Endothelial cell (in vitro differentiated cells): ENCODE measurements at regions not wholly inside any gene's neighbourhood (a gene's known extent, or its start where the extent isn't known, plus 50 kb on each side); places are given as distances from the start of the nearest gene placed in this dataset.

Experiments used
- DNase-seq: peaks from one replicate; pipeline ENCODE4 v3.0.0; 2021; ENCODE audit warnings: low spot score
- H3K27ac Mint-ChIP-seq: one replicate; pipeline ENCODE4 v1.8.0; 2021; ENCODE audit warnings: mixed read lengths, inconsistent platforms; ENCODE audit not compliant: unreplicated experiment
- H3K27me3 Mint-ChIP-seq: one replicate; pipeline ENCODE4 v1.8.0; 2021; ENCODE audit warnings: mild to moderate bottlenecking, moderate library complexity, mixed read lengths, inconsistent platforms; ENCODE audit not compliant: unreplicated experiment
- H3K36me3 Mint-ChIP-seq: one replicate; pipeline ENCODE4 v1.8.0; 2021; ENCODE audit warnings: mild to moderate bottlenecking, low read depth, mixed read lengths, inconsistent platforms; ENCODE audit not compliant: unreplicated experiment
- H3K4me1 Mint-ChIP-seq: one replicate; pipeline ENCODE4 v1.8.0; 2021; ENCODE audit warnings: mild to moderate bottlenecking, mixed read lengths, inconsistent platforms; ENCODE audit not compliant: unreplicated experiment
- H3K4me3 Mint-ChIP-seq: one replicate; pipeline ENCODE4 v1.8.0; 2021; ENCODE audit warnings: mild to moderate bottlenecking, mixed read lengths, inconsistent platforms; ENCODE audit not compliant: unreplicated experiment
- H3K9me3 Mint-ChIP-seq: one replicate; pipeline ENCODE4 v1.8.0; 2021; ENCODE audit warnings: mixed read lengths, inconsistent platforms; ENCODE audit not compliant: unreplicated experiment
- TF ChIP-seq, protein P1 (sequence below): fragments of 200-600 bp; sonication (generic); IDR thresholded peaks from one replicate; pipeline ENCODE4 v1.5.0; 2021; ENCODE audit warnings: antibody characterized with exemption; ENCODE audit not compliant: unreplicated experiment

DNA sequence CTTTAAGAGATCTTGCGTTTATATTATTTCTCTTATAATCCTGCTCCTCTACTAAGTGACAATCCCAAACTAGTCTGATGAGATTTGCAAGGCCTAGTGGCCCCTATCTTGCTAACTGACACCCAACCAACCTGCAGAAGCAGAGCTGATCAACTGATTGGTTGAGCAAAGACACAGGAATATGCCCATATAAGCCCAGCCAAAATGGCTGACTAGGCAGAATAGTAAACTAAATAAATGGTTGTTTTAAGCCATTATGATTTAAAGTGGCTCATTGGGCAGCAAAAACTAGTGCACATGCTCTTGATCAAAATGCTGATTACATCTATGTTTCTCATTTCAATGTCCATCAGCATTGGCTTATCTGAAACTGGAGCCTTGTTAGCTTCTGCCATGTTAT is 238.0 kb upstream of the PDE4D start:
- Mint-ChIP-seq H3K9me3 (no peaks in the 10 kb centered on the region), H3K4me1 (peaks cover 9% of the 10 kb centered on the region), H3K27ac (no peak overlapping the region), H3K36me3 (no peaks in the 10 kb centered on the region), H3K27me3 (no peaks in the 10 kb centered on the region), H3K4me3 (no peak overlapping the region)
- TF ChIP-seq, protein P1, sequence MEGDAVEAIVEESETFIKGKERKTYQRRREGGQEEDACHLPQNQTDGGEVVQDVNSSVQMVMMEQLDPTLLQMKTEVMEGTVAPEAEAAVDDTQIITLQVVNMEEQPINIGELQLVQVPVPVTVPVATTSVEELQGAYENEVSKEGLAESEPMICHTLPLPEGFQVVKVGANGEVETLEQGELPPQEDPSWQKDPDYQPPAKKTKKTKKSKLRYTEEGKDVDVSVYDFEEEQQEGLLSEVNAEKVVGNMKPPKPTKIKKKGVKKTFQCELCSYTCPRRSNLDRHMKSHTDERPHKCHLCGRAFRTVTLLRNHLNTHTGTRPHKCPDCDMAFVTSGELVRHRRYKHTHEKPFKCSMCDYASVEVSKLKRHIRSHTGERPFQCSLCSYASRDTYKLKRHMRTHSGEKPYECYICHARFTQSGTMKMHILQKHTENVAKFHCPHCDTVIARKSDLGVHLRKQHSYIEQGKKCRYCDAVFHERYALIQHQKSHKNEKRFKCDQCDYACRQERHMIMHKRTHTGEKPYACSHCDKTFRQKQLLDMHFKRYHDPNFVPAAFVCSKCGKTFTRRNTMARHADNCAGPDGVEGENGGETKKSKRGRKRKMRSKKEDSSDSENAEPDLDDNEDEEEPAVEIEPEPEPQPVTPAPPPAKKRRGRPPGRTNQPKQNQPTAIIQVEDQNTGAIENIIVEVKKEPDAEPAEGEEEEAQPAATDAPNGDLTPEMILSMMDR, result no peak
- DNase-seq, result no peak

DNA sequence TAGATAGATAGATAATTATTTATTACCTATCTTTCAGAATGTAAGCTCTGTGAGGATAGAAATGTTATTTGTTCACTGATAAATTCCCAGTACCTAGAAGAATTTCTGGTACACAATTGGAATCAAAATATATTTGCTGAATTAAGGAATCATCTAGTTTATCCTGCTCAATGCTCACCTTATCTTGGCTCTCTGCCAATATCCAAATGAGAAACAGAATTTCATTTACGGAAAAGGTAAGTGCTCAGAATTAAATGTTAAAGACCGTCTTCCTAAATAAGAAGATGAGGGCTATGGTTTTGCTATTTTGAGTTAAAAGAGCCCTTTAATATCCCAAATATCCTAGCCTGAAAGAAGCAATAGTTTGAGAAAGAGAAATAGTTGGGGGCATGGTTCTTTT is 232.1 kb upstream of the PDE4D start:
- no peak overlapping the region for H3K27ac Mint-ChIP-seq
- TF ChIP-seq, protein P1, result no peak
- no peak for DNase-seq
- H3K4me3 Mint-ChIP-seq, result no peak overlapping the region
- H3K4me1 Mint-ChIP-seq, result peaks cover 9% of the 10 kb centered on the region
- H3K36me3 Mint-ChIP-seq, result no peaks in the 10 kb centered on the region
- H3K27me3 Mint-ChIP-seq, result no peaks in the 10 kb centered on the region
- H3K9me3 Mint-ChIP-seq, result no peaks in the 10 kb centered on the region

DNA sequence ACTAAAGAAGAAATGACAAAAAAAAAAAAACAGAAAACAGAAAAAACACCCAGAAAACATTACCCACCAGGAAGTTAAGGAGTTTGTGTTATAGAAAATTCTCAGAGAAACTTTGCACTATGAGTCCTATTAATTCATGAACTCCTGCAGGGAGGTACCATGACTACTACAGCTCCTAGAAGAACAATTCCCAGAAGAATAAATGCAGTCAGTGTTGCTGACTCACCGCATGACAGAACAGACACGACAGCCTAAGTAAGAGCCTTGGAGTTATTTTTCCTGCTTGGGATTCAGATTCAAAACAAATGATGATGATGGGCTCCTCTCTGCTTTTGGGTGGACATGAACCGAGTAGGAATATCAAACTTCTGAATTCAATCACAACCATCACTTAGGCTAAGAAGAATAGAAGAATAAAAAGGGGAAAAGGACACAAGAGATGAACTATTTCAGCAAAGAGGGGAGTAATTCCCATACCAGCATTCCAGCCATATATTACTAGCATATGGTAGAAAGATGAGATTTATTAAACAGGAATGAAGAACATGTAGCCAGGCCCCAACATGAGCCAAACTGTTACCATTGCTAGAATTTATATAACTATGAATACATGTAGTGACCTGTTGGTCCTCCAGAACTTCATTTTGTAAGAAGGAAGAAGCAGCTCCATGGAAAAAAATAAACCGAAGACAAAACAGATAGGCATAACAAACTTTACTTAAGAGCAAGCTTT is 209.6 kb upstream of the PDE4D start:
- TF ChIP-seq, protein P1, result no peak
- no peak for DNase-seq
- Mint-ChIP-seq H3K27ac (no peak overlapping the region), H3K4me3 (no peak overlapping the region), H3K9me3 (peaks cover 5% of the 10 kb centered on the region), H3K27me3 (peaks cover 5% of the 10 kb centered on the region), H3K4me1 (no peaks in the 10 kb centered on the region), H3K36me3 (peaks cover 4% of the 10 kb centered on the region)

DNA sequence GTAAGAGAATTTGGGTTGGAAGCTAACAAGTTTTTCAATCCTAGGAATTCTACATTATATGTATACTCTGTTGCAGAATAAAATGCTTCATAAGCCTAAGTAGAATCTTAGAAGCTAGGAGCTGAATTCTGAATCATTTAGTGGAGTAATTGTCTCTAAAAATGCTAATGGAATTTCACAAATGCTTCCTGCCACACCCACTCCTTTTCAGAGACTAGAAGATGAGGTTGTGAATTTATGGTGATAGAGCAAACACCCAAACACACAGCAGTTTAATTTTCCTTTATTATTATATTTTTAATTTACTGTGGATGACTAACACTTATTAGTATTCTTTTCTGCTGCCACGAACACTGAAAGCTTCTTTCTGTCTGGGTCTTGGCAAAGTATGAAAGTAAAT is 208.0 kb upstream of the PDE4D start:
- no peaks in the 10 kb centered on the region for H3K4me1 Mint-ChIP-seq
- H3K36me3 Mint-ChIP-seq, result peaks cover 4% of the 10 kb centered on the region
- H3K27ac Mint-ChIP-seq, result no peak overlapping the region
- H3K27me3 Mint-ChIP-seq, result peaks cover 5% of the 10 kb centered on the region
- TF ChIP-seq, protein P1, result no peak
- H3K4me3 Mint-ChIP-seq, result no peak overlapping the region
- DNase-seq, result no peak
- H3K9me3 Mint-ChIP-seq, result peaks cover 5% of the 10 kb centered on the region

DNA sequence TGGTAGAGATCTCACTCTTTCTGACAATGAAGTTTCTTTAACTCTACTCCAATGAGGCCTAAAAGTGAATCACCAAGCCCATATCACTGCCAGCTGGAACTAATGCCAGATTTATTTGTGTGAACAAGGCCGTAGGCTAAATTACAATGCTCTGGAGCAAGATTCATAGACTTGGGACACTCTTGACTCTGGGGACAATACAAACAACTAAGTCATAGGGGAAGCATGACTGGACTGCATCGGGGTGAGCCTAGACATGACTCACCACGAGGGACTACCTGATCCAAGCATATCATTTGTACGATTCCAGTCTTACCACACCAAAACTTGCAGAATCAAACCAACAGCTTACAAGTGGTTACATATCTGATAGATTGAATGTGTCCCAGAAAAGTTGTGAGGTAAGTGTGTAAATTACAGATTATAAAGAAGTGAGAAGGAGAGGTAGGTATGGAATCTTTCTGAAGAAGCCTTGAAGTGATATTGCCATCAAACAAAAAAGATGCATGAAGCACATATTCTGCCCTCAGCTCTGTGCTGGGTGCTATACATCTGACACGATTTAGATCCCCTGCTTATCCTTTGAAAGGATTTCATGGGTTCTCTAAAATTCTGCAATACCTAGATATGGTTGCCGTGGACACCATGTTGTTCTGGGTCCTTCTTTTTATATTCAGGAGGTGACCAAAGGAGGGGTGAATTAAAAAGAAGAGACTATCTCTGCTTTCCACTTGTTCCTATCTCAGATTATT is 199.3 kb upstream of the PDE4D start:
- Mint-ChIP-seq H3K36me3 (no peaks in the 10 kb centered on the region), H3K4me3 (no peak overlapping the region), H3K27ac (no peak overlapping the region), H3K4me1 (no peaks in the 10 kb centered on the region), H3K27me3 (no peaks in the 10 kb centered on the region), H3K9me3 (no peaks in the 10 kb centered on the region)
- DNase-seq, result no peak
- TF ChIP-seq, protein P1, result no peak
